G401 (cell line): ENCODE measurements at regions not wholly inside any gene's neighbourhood (a gene's known extent, or its start where the extent isn't known, plus 50 kb on each side); places are given as distances from the start of the nearest gene placed in this dataset.
"Not testable (repeated sequence)": the region's sequence is repeated elsewhere in the genome, so short reads cannot be mapped to it uniquely, and the experiment has no call there.

Experiments
- DNase-seq: peaks from one replicate; pipeline ENCODE4 v3.0.0-alpha.2; 2015; ENCODE audit warnings: low spot score
- in situ Hi-C: cut with HindIII; loops from 2 replicates; pipeline ENCODE4 v1.10.0; 2016; ENCODE audit warnings: low sequenced_read_pairs, mixed read lengths

GRCh38 chr18:53850902-53851301 is 373.6 kb downstream of the MBD2 start:
- in situ Hi-C loops = no loop called here
- DNase-seq = no peak

DNA sequence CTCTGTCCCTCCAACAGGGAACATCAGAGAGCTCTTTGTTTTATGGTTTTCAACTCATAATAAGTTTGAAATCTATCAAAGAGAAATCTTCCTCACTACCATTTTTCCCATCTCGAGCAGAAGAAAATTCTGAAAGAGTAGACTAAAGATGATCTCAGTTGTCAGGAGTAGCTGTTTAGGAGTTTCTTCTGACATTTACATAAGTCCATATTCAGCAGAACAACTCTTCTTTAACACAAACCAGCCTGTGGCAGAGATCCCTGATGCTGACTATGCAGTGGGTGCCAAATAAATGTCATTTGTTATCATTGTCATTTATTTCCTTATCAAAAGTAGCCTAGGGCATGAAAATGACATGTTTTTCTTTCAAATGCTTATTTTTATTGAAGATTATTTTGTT is 380.7 kb downstream of the MBD2 start:
- in situ Hi-C loops = no loop called here
- DNase-seq = no peak

DNA sequence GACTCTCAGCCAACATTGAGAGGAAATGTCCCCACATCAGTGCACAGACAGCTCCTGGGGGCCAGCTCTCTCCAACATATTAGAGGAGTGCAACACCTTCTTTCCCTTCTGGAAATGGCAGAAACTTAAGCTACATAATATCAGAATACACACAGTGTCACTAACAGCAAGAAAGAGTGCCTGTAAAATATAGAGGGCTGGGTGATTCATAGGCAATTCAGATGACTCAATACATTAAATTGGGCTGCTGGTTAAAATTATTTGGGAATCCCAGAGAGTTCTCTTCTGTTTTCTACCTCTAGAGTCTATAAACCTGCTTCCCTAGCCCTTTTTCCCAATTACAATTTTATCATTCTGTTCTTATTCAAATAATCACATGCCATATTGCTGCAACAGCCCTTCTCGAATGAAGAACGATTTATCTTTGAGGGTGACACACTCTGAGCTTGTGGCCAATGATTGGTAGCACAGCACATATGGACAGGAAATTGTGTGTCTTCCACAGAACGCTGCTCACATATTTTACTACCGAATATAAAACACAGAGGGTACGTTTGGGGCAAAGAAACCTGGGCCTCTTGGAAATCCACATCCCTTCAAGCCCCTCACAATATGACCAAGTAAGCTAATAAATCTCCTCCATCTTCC is 381.2 kb downstream of the MBD2 start:
- DNase-seq = no peak
- in situ Hi-C loops = no loop called here

DNA sequence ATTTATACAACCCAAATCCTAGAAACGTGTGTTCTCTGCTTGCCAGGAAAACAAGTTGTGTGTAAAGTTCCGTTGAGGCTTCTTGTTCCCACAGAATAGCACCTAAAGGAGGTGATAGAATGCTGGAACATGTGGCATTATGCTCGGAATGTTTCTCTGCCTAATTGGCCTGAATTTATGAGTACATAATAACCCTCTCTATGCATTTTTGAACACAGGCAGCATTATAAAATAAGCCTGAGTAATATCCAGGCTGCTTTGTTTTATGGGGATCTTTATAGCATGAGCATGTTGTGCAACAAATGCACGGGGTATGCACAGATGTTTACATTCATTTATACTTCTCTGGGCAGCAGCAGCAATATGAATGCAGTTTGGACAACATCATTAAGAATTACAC is 385.7 kb downstream of the MBD2 start:
- no peak for DNase-seq
- in situ Hi-C loops = no loop called here

- DNase-seq, in situ Hi-C loops: not testable (repeated sequence)
Observed at GRCh38 chr18:53821141-53821540, 403.3 kb downstream of the MBD2 start.

DNA sequence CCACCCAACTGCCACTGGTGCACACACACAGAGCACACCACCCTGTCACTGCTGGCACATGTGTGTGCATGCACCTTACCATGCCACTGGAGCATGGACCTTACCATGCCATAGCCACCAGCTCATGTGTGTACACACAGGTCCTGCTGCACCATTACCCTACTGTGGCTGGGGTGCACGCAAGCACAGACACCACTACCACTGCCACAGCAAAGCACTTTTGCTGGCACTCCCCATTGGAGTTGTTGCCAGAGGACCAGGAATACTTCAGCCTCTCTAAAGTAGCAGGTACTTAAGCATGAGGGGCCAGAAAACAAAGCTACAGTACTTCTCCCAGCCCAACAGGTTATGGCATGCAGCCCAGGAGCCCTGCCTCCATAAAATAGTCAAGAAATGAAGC is 404.8 kb downstream of the MBD2 start:
- in situ Hi-C loops = no loop called here
- DNase-seq = no peak

- in situ Hi-C loops = no loop called here
- no peak for DNase-seq
Observed at GRCh38 chr18:53819174-53819573, 405.3 kb downstream of the MBD2 start.

- in situ Hi-C loops = no loop called here
- DNase-seq = no peak
Observed at GRCh38 chr18:53817976-53818950, 406.2 kb downstream of the MBD2 start.

DNA sequence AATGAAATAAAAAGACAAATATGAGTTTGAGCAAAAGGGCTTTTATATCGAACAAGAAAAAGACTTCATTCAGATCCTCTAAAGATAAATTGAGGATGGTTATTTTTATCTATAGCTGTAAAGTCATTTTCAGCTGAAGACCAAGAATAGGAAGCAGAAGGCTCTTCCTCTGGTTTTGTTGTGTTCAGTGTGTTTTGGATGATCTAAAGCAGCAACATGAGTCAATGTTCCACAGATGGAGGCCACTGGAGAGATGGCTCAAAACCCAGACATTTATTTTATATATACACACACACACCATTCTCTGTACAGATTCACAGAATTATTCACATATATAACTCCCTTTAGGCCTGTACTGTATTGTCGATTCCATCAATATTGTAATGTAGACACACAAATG is 424.3 kb downstream of the MBD2 start:
- in situ Hi-C loops = no loop called here
- DNase-seq = no peak

DNA sequence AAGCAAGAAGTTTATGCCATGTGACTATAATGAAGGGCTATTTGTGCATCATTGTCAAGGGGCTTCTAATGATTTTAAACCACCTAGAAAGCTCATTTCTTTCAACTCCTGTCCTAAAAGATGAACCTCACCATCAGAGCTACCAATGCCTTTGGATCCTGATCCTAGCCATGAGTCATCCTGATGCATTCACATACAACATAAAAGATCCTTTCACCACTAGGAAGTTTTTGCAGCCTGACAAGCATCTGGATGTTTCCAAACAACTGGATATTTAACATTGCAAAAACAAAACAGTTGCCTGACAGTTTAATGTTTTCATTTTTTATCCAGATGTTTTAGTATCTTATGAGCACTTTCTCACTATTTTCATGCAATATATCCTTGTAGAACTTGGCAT is 425.3 kb downstream of the MBD2 start:
- no peak for DNase-seq
- in situ Hi-C loops = no loop called here

- no peak for DNase-seq
- in situ Hi-C loops = no loop called here
Observed at GRCh38 chr18:53798516-53798915, 426.0 kb downstream of the MBD2 start.

- in situ Hi-C loops = no loop called here
- DNase-seq = no peak
Observed at GRCh38 chr18:53797998-53798495, 426.4 kb downstream of the MBD2 start.

DNA sequence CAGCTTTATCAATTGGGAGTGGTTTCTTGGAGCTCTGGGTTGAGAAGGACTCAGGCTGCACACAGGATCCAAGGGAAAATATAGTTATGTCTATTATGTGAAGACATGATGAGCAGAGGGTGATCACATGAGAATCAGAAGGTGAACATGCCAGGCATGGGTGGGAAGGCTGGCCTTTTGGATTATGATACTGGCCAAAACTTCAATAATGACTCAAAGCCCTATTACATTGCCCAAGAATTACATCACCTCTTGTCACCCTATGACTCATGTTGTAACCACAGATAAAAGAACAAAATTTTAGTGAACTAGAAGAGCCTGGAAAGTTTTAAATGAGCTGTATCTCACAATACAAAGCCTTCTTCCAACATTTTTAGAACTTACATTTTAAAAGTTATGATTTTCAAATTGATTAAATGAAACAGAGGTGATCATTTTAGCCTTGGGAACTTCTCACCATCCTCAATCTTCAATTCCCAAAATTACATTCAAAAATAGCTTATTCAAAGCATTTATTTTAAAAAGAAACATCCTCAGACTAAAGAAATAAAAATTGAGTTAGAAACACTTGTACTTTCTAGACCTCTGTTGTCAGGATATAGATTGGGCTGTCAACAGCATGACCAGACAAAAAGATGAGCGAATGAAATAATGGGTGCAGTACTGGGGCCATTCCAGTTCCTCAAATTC is 428.3 kb downstream of the MBD2 start:
- in situ Hi-C loops = no loop called here
- no peak for DNase-seq

- in situ Hi-C loops = no loop called here
- no peak for DNase-seq
Observed at GRCh38 chr18:53795610-53796009, 428.9 kb downstream of the MBD2 start.

- in situ Hi-C loops = no loop called here
- DNase-seq = no peak
Observed at GRCh38 chr18:53795061-53795460, 429.4 kb downstream of the MBD2 start.

GRCh38 chr18:53792762-53793161 is 431.7 kb downstream of the MBD2 start:
- in situ Hi-C loops = no loop called here

GRCh38 chr18:53790786-53791185 is 433.7 kb downstream of the MBD2 start:
- DNase-seq = no peak
- in situ Hi-C loops = no loop called here

More at GRCh38 chr18:53792762-53793161, 431.7 kb downstream of the MBD2 start:
- no peak for DNase-seq

DNA sequence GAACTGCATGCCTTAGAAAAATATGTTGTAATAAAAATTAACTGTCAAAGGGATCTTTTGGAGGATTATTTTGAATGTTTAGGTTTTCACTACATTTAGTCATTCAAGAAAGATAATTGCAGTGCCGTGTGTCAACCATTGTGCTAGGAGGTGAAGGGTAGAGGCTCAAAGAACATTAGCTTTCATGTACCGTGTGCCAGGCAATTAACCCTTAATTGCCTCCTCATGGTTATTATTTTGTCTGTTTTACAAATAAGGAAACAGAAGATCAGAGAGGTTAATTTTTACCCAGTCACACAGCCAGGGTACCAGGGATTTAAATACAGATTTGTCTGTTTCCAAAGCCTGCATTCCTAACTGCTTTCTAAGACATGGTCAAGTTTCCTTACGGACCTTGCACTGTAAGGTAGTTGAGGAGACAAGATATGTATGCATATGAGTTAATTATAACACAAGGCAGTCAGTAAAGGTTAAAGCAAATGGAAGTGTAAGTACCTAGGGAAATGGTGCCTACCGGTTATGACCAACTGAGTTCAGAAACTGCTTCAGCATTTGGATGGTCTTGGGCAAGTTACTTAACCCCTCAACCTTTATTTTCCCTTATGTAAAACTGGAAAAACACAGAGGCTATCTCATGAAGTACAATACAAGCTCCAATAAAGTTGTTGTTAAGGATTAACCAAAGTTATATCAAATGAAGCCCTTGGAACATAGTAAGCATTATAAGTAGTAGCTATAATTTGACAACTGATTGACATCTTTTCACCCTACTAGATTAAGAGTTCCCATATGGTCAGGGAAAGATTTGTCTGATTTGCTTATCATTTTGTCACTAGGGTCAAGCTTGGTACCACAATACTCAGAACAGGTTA is 434.9 kb downstream of the MBD2 start:
- DNase-seq = no peak
- in situ Hi-C loops = no loop called here

DNA sequence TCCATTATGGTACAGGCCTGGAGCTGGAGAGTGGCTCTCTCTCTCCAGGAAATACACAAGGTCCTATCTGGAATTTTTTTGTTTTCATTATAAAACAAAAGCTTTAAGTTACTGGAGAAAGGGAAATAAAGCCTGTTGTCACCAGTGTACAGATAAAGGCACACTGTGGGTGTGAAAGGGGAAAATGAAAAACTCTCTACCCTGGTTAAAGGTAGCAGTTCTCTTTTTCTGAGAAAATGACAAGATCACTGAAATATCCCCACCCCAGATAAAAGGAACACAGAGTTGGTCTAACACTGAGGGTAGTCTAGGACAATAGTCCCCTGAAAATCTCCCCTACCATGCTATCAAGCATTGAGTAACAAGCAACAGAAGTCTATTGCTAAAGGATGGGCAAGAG is 438.7 kb downstream of the MBD2 start:
- in situ Hi-C loops = no loop called here
- DNase-seq = no peak
